SHP77 (cell line): ENCODE measurements at regions not wholly inside any gene's neighbourhood (a gene's known extent, or its start where the extent isn't known, plus 50 kb on each side); places are given as distances from the start of the nearest gene placed in this dataset.
A peak's percentile ranks its signal among the peaks of the same experiment; 100 is the strongest.
"Not testable (repeated sequence)": the region's sequence is repeated elsewhere in the genome, so short reads cannot be mapped to it uniquely, and the experiment has no call there.

Experiments used
- DNase-seq, 2 experiments: peaks; one replicate each; lab custom pipeline; 2025; lab: John Stamatoyannopoulos, UW

- DNase-seq = not testable (repeated sequence)
These were observed 53.3 kb upstream of the ARL4D start for GRCh38 chr17:43345515-43345914.

- DNase-seq = no peak
These were observed 54.1 kb upstream of the ARL4D start for GRCh38 chr17:43344685-43345084.

- no peak for DNase-seq
These were observed 56.3 kb upstream of the ARL4D start for GRCh38 chr17:43342589-43342890.

- no peak for DNase-seq
These were observed 56.8 kb upstream of the ARL4D start for GRCh38 chr17:43341715-43342588.

- DNase-seq = peak; percentile 35 to 64
These were observed 59.8 kb upstream of the ARL4D start for GRCh38 chr17:43338886-43339516.

GRCh38 chr17:43337684-43338428, 60.9 kb upstream of the ARL4D start:
- DNase-seq = no peak

- no peak for DNase-seq
These were observed 63.9 kb upstream of the ARL4D start for GRCh38 chr17:43334738-43335402.

- no peak for DNase-seq
These were observed 65.3 kb upstream of the ARL4D start for GRCh38 chr17:43333433-43333943.

GRCh38 chr17:43332230-43332629, 66.6 kb upstream of the ARL4D start:
- DNase-seq = no peak

GRCh38 chr17:43330876-43331639, 67.7 kb upstream of the ARL4D start:
- no peak for DNase-seq

- no peak for DNase-seq
These were observed 69.6 kb upstream of the ARL4D start for GRCh38 chr17:43329183-43329582.

GRCh38 chr17:43328650-43329049, 70.1 kb upstream of the ARL4D start:
- DNase-seq = no peak

- no peak for DNase-seq
These were observed 70.9 kb upstream of the ARL4D start for GRCh38 chr17:43327834-43328420.

- no peak for DNase-seq
These were observed 71.4 kb upstream of the ARL4D start for GRCh38 chr17:43327421-43327820.

- DNase-seq = no peak
These were observed 72.1 kb upstream of the ARL4D start for GRCh38 chr17:43326490-43327275.

GRCh38 chr17:43324205-43324893, 74.4 kb upstream of the ARL4D start:
- DNase-seq = no peak

- DNase-seq = no peak
These were observed 79.3 kb upstream of the ARL4D start for GRCh38 chr17:43319293-43320124.

GRCh38 chr17:43316522-43317142, 82.2 kb upstream of the ARL4D start:
- no peak for DNase-seq
